Midbrain (tissue), 1 donor: ENCODE measurements at regions not wholly inside any gene's neighbourhood (a gene's known extent, or its start where the extent isn't known, plus 50 kb on each side); places are given as distances from the start of the nearest gene placed in this dataset.

Experiments used
- DNase-seq: peaks from one replicate; lab custom pipeline; 2025; lab: John Stamatoyannopoulos, UW

GRCh38 chr1:29525941-29526340 is 289.6 kb downstream of the PTPRU start:
- no peak for DNase-seq

- DNase-seq: no peak
Measured at GRCh38 chr1:29524285-29525065, 288.2 kb downstream of the PTPRU start.

GRCh38 chr1:29523576-29523975 is 287.3 kb downstream of the PTPRU start:
- no peak for DNase-seq

- DNase-seq: no peak
Measured at GRCh38 chr1:29523136-29523535, 286.8 kb downstream of the PTPRU start.

- no peak for DNase-seq
Measured at GRCh38 chr1:29521811-29522580, 285.7 kb downstream of the PTPRU start.

GRCh38 chr1:29521438-29521715 is 285.1 kb downstream of the PTPRU start:
- no peak for DNase-seq

- no peak for DNase-seq
Measured at GRCh38 chr1:29520571-29521437, 284.5 kb downstream of the PTPRU start.

- DNase-seq: no peak
Measured at GRCh38 chr1:29519788-29520110, 283.4 kb downstream of the PTPRU start.

- DNase-seq: no peak
Measured at GRCh38 chr1:29519108-29519787, 282.9 kb downstream of the PTPRU start.

- DNase-seq: no peak
Measured at GRCh38 chr1:29518183-29518835, 282.0 kb downstream of the PTPRU start.

GRCh38 chr1:29517251-29518086 is 281.1 kb downstream of the PTPRU start:
- DNase-seq: no peak

- no peak for DNase-seq
Measured at GRCh38 chr1:29516063-29516820, 279.9 kb downstream of the PTPRU start.

- DNase-seq: no peak
Measured at GRCh38 chr1:29515170-29515955, 279.0 kb downstream of the PTPRU start.

- no peak for DNase-seq
Measured at GRCh38 chr1:29514361-29515169, 278.2 kb downstream of the PTPRU start.

GRCh38 chr1:29513357-29513756 is 277.0 kb downstream of the PTPRU start:
- peak; percentile 25 for DNase-seq

- DNase-seq: no peak
Measured at GRCh38 chr1:29511436-29511835, 275.1 kb downstream of the PTPRU start.

- no peak for DNase-seq
Measured at GRCh38 chr1:29508458-29509107, 272.3 kb downstream of the PTPRU start.
